Endothelial cell of umbilical vein (primary cell): ENCODE measurements at regions not wholly inside any gene's neighbourhood (a gene's known extent, or its start where the extent isn't known, plus 50 kb on each side); places are given as distances from the start of the nearest gene placed in this dataset.

Experiments used
- BruUV-seq: library from RNA; stranded (reverse); fragments of 400-500 nt; replicated peaks from 2 replicates; lab custom pipeline; 2021; lab: Mats Ljungman, UMichigan
- CTCF ChIA-PET: fragments of 300-600, 350-600 bp; sonication (Branson Sonifier 250); formaldehyde crosslinking; loops from one replicate; lab custom pipeline; 2021; ENCODE audit warnings: antibody characterized with exemption, inconsistent platforms; lab: Charles Lee
- POLR2A ChIA-PET: fragments of 300-600, 350-600 bp; sonication (Branson Sonifier 250); formaldehyde crosslinking; loops from one replicate; lab custom pipeline; 2021; ENCODE audit warnings: antibody characterized with exemption, inconsistent platforms; lab: Charles Lee
- DNase-seq: peaks from one replicate; pipeline ENCODE4 v3.0.0-alpha.2; 2011; ENCODE audit warnings: low read depth, low spot score
- FAIRE-seq: peaks from 2 replicates; lab custom pipeline; 2011; peaks lifted over from hg19 to GRCh38; lab: Jason Lieb, UNC
- H2AFZ ChIP-seq: 2 replicates; pipeline ENCODE4 v1.6.0; 2012; ENCODE audit warnings: low read depth, low read length, control low read depth, inconsistent platforms
- H3K27ac ChIP-seq: 2 replicates; pipeline ENCODE4 v1.5.1; 2011; ENCODE audit warnings: low read depth, mild to moderate bottlenecking, control low read depth, low read length, moderate library complexity; ENCODE audit not compliant: insufficient read depth
- H3K27me3 ChIP-seq, 2 experiments: 2 replicates each; pipeline versions ENCODE4 v1.6.0 to v1.6.1; 2011; ENCODE audit warnings: low read length in 2 of 2, mixed read lengths in 1 of 2; ENCODE audit not compliant: control insufficient read depth in 2 of 2, insufficient read depth in 2 of 2
- H3K36me3 ChIP-seq, 2 experiments: 2 replicates in 1 of 2; 3 replicates in 1 of 2; pipeline ENCODE4 v1.5.1; 2011; ENCODE audit warnings: low read length in 2 of 2, mild to moderate bottlenecking in 1 of 2, moderate library complexity in 1 of 2; ENCODE audit not compliant: control insufficient read depth in 2 of 2, insufficient read depth in 2 of 2; ENCODE audit errors: extremely low read depth in 1 of 2
- H3K4me1 ChIP-seq: 3 replicates; pipeline ENCODE4 v1.5.1; 2011; ENCODE audit warnings: mild to moderate bottlenecking, low read length; ENCODE audit not compliant: control insufficient read depth, insufficient read depth; ENCODE audit errors: extremely low read depth
- H3K4me2 ChIP-seq: 2 replicates; pipeline ENCODE4 v1.6.1; 2011; ENCODE audit warnings: low read length, control low read depth, mixed read lengths; ENCODE audit not compliant: insufficient read depth
- H3K4me3 ChIP-seq, 3 experiments: fragments of 200-600 bp in 1 of 3; sonication (generic), shearing (Covaris generic) in 1 of 3; replicated peaks in 1 of 3; 2 replicates each; pipeline ENCODE4 v1.5.1; 2011 to 2016; ENCODE audit warnings: control low read depth in 3 of 3, low read length in 3 of 3, mild to moderate bottlenecking in 2 of 3, inconsistent platforms in 1 of 3, low read depth in 1 of 3, moderate library complexity in 1 of 3; ENCODE audit not compliant: insufficient read depth in 1 of 3
- H3K79me2 ChIP-seq: 2 replicates; pipeline ENCODE4 v1.6.0; 2012; ENCODE audit warnings: low read length, inconsistent platforms; ENCODE audit not compliant: control insufficient read depth, insufficient read depth
- H3K9ac ChIP-seq: replicated peaks from 2 replicates; pipeline ENCODE3; 2011; ENCODE audit warnings: low read length, control low read depth; ENCODE audit not compliant: insufficient read depth; ENCODE audit errors: extremely low read depth
- H3K9me1 ChIP-seq: replicated peaks from 3 replicates; pipeline ENCODE4 v1.6.0; 2011; ENCODE audit warnings: mild to moderate bottlenecking, low read length; ENCODE audit not compliant: control insufficient read depth, insufficient read depth; ENCODE audit errors: extremely low read depth
- H3K9me3 ChIP-seq: replicated peaks from 2 replicates; pipeline ENCODE4 v1.5.1; 2012; ENCODE audit warnings: low read length, inconsistent platforms; ENCODE audit not compliant: control insufficient read depth, insufficient read depth
- H4K20me1 ChIP-seq: replicated peaks from 2 replicates; pipeline ENCODE3; 2011; ENCODE audit warnings: mild to moderate bottlenecking, low read length; ENCODE audit not compliant: control insufficient read depth, insufficient read depth; ENCODE audit errors: extremely low read depth
- CTCF ChIP-seq, 2 donors: IDR thresholded peaks; 1 replicate in 1 of 2; 2 replicates in 1 of 2; pipeline ENCODE4 v1.5.1; 2011; ENCODE audit warnings: low read length in 2 of 2, mild to moderate bottlenecking in 2 of 2, moderate library complexity in 2 of 2, control low read depth in 1 of 2, inconsistent platforms in 1 of 2, low read depth in 1 of 2; ENCODE audit not compliant: insufficient read depth in 1 of 2; ENCODE audit errors: extremely low read depth in 1 of 2
- EZH2 ChIP-seq: IDR thresholded peaks from 2 replicates; pipeline ENCODE4 v1.6.1; 2012; ENCODE audit warnings: borderline replicate concordance, low read depth, mild to moderate bottlenecking, moderate library complexity, low read length, inconsistent platforms; ENCODE audit not compliant: severe bottlenecking
- FOS ChIP-seq: IDR thresholded peaks from 2 replicates; pipeline ENCODE4 v1.6.1; 2011; ENCODE audit warnings: mild to moderate bottlenecking, low read length, moderate library complexity, borderline replicate concordance; ENCODE audit not compliant: insufficient read depth
- GATA2 ChIP-seq: IDR thresholded peaks from 2 replicates; pipeline ENCODE4 v1.7.0; 2011; ENCODE audit warnings: low read depth, mild to moderate bottlenecking, moderate library complexity, mixed read lengths, low read length; ENCODE audit not compliant: insufficient read length, insufficient read depth
- JUN ChIP-seq: IDR thresholded peaks from 2 replicates; pipeline ENCODE4 v1.6.1; 2011; ENCODE audit warnings: borderline replicate concordance, low read depth; ENCODE audit not compliant: insufficient read length, insufficient read depth
- MAX ChIP-seq: IDR thresholded peaks from 2 replicates; pipeline ENCODE4 v1.6.1; 2011; ENCODE audit not compliant: insufficient read depth, insufficient read length
- MYC ChIP-seq: IDR thresholded peaks from one replicate; pipeline ENCODE4 v1.6.1; 2011; ENCODE audit warnings: mild to moderate bottlenecking, low read depth, low read length
- POLR2A ChIP-seq: IDR thresholded peaks from 2 replicates; pipeline ENCODE4 v1.6.1; 2012; ENCODE audit warnings: low read depth, mild to moderate bottlenecking, control low read depth, low read length
- POLR2AphosphoS5 ChIP-seq: IDR thresholded peaks from 2 replicates; pipeline ENCODE4 v1.6.1; 2012; ENCODE audit warnings: low read depth, mild to moderate bottlenecking, control low read depth, low read length, moderate library complexity; ENCODE audit not compliant: insufficient read depth
- dilution Hi-C: fragments of 300-500 bp; cut with MboI; formaldehyde crosslinking; loops from one replicate; pipeline ENCODE4 v1.15.0; 2019; ENCODE audit warnings: low sequenced_read_pairs; ENCODE audit not compliant: extremely low pct_ligation_motif_present
- intact Hi-C: fragments of 100-400 bp; cut with micrococcal nuclease; formaldehyde crosslinking; loops from one replicate; pipeline ENCODE4 v1.10.0; 2022

GRCh38 chr16:48905632-48906505 lies 295.9 kb upstream of the N4BP1 start:
- TF ChIP-seq EZH2 (no peak), POLR2AphosphoS5 (no peak), MAX (no peak), POLR2A (no peak), MYC (no peak), FOS (no peak), CTCF (IDR thresholded peaks at IDR 0.05; ENCODE audit: extremely low read depth in 1 of 2, insufficient read depth in 1 of 2, low read depth in 1 of 2, low read length in 2 of 2) (no peak), GATA2 (no peak), JUN (no peak)
- intact Hi-C loops (no loop called here), dilution Hi-C loops (no loop called here)
- no peak for DNase-seq
- ChIA-PET POLR2A (no interaction called here), CTCF (no interaction called here)
- no peaks in the 10 kb centered on the region for H4K20me1 ChIP-seq
- H3K9me3 ChIP-seq = peaks cover 8% of the 10 kb centered on the region
- no TSS peak for BruUV-seq
- H3K27ac ChIP-seq = no peak overlapping the region
- no peaks in the 10 kb centered on the region for H3K79me2 ChIP-seq
- H3K4me2 ChIP-seq = no peak overlapping the region
- no peaks in the 10 kb centered on the region for H3K27me3 ChIP-seq
- no peaks in the 10 kb centered on the region for H3K4me1 ChIP-seq
- H3K36me3 ChIP-seq = no peaks in the 10 kb centered on the region
- H3K9ac ChIP-seq = no peak overlapping the region
- no peak overlapping the region for H2AFZ ChIP-seq
- no peak overlapping the region for H3K4me3 ChIP-seq
- FAIRE-seq = no peak
- no peaks in the 10 kb centered on the region for H3K9me1 ChIP-seq
